Activated gamma-delta T cell treated with Interleukin-2 at 50 U/mL for 16 hours (primary cell): ENCODE measurements at regions not wholly inside any gene's neighbourhood (a gene's known extent, or its start where the extent isn't known, plus 50 kb on each side); places are given as distances from the start of the nearest gene placed in this dataset.

Experiments
- DNase-seq: peaks from one replicate; pipeline ENCODE4 v3.0.0-alpha.2; 2020

DNA sequence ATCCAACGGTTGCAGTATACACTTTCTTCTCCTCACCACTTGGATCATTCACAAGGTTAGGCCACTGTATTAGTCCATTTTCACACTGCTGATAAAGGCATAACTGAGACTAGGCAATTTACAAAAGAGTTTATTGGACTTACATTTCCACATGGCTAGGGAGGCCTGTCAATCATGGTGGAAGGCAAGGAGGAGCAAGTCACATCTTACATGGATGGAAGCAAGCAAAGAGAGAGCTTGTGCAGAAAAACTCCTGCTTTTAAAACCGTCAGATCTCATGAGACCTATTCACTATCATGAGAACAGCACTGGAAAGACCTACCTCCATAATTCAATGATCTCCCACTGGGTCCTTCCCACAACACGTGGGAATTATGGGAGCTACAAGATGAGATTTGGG is 81.8 kb upstream of the DAP start:
- DNase-seq: no peak

DNA sequence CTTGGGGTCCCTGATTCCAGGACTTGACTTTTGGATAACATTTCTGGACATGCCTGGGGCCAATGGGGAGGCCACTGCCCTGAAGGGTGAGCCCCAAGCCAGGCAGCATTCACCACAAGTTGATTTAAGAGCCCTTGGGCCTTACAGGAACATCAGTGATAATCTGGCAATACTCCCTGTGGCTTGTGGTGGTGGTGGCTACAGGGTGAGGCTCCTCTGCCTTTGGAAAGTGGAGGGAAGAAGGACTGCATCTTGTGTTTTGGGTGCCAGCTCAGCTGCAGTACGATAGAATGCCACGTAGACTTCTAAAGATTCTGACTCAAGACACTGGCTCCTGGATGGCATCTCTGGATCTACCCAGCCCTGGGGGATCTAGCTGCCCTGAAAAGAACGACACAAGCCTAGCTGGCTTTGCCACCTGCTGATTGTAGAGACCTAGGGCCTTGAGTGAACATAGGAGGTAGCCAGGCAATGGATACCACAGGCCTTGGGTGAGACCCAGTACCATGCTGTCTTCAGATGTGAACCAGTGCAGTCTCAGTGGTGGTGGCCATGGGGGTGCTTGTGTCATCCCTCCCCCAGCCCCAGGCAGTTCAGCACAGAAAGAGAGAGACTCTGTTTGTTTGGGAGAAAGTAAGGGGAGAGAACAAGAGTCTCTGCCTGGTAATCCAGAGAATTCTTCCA is 79.0 kb upstream of the DAP start:
- no peak for DNase-seq

DNA sequence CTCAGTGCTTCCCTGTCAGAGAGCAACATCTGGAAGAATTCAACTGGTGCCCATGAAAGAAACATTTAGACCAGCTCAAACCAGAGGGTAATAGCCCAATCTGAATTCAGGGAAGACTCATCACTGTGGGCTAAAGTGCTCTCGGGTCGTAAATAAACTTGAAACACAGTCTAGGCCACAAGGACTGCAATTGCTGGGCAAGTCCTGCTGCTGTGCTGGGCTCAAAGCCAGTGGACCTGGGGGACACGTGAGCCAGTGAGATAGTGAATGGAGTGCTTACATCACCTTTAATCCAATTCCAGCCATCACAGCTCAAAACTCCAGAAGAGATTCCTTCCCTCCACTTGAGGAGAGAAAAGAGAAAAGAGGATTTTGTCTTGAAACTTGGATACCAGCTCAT is 78.1 kb upstream of the DAP start:
- no peak for DNase-seq

DNA sequence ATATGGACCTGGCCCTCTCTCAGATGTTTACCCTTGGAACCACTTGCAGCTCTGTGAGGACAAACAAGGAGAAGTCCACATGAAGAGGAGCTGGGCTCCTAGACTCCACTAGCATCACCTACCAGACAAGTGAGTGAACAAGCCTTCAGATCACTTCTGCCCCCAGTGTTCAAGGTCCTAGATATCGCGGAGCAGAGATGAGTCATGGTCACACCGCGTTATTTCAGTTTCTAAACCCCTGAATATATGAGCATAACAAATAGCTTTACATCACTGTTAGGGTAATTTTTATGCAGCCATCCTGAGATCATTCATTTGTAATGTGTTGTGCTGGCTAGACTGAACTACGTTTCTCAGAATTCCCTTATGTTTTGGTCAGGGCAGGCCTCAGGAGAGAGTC is 77.0 kb upstream of the DAP start:
- DNase-seq: no peak

DNA sequence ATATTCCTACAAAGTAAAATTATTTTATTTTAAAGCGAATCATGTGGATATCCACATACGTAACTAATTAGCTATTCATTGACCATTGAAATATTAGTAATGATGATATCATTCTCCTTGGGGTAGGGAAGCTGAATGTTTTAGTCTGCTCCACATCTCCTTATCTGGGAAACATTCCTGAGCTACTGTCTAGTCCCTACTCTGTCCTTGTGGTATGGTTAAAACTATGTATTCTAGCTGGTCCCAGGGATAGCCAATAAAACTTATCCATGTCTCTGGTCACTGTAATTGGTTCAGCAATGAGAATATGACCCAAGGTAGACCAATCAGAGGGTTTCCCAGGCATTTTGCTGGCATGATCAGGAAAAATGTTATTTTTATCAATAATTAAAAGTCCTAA is 76.0 kb upstream of the DAP start:
- DNase-seq: no peak

DNA sequence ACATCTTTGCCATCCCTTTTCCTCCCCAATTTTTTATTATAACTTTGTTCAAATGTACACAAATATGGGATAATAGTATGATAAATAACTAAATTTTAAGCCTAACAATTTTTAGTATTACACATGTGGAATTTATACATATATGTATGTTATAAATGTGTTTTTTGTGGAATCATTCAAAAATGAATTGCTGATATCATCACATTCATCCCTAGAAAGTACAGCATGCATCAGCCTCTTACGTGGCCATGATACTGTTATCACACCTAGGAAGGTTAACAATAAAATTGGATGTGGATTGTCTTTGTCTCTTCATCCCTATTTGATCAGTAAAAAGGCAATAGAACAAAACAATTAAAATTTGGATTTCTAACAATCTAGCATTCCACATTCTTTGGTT is 73.7 kb upstream of the DAP start:
- no peak for DNase-seq

DNA sequence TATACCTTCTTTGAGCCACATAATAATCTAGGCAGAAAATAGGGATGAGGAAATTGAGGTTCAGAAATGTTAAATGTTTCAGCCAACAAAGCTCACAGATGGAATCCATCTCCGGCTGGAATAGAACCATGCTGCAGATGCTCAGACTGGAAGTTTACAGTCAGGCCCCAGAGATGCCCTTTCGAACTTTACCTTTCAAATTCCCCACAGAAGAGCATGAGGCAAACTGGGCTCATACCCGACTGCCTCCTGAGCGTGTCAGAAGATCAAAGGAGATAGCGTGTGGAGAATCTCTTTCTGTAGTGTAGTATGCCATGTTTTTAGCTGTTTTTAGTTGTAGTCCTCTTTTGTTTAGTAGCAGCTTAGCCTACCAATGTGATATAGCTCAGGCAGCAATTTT is 72.0 kb upstream of the DAP start:
- DNase-seq: no peak

DNA sequence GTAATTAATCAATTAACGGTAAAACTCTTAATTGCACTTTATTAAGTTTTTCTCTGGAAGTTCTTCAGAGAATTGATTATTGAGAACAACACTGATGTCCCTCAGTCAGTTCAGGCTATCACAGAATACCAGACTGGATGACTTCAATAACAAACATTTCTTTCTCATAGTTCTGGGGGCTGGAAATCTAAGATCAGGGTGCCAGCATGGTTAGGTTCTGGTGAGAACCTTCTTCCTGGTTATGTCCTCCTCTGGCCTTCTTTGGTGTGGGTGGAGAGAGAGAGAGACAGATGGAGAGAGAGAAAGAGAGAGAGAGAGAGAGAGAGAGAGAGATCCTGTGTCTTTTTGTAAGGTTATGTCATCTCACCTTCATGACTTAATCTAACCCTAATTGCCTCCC is 71.4 kb upstream of the DAP start:
- DNase-seq: no peak

DNA sequence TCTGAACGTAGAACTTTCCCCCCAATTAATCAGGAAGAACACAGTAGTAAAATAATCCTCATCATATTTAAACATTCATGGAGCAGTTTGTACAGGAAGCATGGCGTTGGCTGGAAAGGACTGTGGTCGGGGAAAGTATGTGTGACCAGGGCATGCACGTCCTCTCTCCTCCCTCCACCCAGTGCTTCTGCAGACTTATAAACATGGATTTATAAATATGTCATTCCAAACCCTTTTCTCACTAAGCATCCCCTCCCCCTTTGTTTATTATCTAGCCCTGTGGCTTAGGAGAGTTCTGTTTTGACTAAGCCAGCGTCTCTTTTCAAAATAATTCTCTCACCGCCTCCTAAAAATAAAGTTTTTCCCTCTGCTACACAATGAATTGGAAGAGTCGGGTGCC is 70.4 kb upstream of the DAP start:
- DNase-seq: no peak

DNA sequence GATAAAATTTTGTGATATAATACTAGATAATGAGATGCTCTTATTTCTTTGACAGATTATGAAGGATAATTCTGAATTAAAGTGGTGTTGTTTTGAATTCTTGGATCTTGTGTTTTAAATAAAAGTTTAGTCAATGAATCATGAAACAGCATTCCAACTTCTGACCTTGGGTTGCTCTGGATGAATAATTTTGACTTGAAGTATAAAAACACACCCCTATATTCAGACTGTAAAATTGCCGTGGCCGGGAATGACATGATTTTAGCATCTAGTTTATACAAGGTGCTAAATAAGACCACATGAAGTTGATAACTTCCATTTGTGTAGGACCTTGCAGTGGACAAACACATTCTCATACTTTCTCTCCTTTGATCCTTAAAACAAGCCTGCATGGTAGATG is 67.2 kb upstream of the DAP start:
- DNase-seq: no peak

DNA sequence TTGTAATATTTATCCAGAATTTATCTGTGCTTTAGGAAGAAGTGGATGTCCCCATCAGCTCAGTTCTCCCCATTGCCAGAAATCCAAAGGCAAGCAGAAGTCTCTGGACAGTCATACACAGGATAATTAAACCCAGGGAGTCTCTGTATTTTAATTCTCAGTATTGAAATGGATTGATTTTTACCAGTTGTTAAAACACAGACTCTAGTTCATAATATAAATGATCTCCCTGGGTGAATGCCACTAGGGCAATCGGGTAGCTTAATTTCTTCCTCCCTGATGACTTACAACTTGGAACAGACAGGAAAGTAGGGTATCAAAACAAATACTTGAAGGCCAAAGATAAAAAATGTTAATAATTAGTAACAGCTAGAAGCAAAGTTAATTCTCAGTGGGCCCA is 66.5 kb upstream of the DAP start:
- DNase-seq: no peak

DNA sequence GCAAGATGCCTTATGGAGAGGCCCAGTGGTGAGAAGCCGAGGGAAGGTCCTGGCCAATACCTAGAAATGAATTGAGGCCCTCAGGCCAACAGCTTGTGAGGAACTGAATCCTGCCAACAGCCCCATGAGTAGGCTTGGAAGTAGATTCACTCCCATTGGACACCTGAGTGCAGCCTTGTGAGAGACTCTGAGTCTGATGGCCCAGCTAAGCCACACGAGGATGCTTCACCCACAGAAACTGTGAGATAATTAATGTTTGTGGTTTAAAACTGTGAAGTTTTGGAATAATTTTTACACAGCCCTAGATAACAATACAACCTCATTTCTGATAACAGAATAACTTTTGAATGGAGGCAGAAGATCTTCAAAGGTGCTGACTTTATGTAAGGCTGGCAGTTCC is 65.9 kb upstream of the DAP start:
- DNase-seq: no peak

DNA sequence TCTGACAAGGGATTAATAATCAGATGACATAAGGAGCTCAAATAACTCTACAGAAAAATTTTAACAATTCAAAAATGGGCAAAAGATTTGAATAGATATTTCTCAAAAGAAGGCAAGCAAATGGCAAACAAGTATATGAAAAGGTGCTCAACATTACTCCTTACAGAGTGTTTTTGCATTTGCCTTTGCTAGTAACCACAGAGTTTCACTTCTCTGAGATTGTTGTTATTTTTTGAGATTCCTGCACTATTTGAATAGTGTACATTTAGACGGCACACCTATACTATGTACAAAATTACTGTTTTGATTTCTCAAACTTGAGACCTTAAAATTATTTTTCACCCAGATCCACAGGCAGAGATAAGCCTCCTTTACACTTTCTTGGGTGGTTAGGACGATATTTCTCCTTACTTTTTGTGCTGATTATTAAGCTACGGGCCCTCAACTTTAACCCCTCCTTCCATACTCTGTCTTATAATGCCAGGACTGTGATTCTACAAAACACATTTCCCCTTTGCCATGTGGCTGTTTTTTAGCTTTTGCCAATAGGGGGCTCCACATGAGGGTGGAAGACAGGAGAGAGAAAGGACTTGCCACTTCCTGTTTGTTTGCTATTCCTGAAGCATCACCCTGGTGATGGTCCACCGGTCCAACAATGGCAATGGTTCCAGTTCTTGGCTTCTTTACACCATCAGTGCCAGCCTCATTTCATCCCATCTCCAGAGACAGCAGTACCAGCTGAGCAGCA is 65.0 kb upstream of the DAP start:
- DNase-seq: no peak

DNA sequence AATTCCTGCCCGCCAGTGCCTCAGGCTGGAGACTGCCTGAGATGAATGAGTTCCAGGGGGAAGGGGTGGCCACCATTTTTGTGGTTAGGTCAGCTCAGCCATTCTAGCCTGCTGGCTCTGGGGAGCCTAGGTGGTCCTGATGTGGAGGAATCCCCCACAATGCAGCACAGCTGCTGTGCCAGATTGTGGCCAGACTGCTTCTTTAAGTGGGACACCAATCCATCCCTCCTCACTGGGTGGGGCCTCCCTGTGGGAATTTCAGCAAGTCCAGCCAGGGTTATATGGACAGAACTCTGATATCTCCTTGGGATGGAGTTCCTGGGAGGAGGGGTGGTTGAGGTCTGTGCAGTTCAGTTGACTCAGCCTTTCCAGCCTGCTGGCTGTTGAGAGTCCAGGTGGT is 51.2 kb upstream of the DAP start:
- DNase-seq: no peak
